ENCODE measurements at regions not wholly inside any gene's neighbourhood (a gene's known extent, or its start where the extent isn't known, plus 50 kb on each side); places are given as distances from the start of the nearest gene placed in this dataset.
A peak's percentile ranks its signal among the peaks of the same experiment; 100 is the strongest.

DNA sequence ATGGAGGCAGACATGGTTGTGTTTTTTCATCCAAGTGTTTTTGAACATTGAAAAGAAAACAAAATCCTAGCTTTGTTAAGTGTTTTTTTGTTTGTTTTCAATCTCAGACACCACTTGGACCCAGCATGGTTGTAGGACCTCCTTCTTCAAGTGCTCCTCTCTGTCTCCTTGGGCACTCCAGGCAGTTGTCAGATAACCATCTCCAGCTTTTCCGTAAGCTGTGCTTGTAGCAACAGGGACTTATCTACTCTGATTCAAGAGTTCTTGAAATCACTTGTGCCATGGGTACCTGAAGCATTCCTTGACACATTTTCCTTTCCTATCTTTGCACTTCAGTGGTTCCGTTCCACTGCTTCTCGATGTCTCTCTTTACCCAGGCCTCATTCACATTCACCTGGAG lies 334.9 kb upstream of the DDX53 start:
- no peak for DNase-seq (ENCODE audit: low read depth)

DNA sequence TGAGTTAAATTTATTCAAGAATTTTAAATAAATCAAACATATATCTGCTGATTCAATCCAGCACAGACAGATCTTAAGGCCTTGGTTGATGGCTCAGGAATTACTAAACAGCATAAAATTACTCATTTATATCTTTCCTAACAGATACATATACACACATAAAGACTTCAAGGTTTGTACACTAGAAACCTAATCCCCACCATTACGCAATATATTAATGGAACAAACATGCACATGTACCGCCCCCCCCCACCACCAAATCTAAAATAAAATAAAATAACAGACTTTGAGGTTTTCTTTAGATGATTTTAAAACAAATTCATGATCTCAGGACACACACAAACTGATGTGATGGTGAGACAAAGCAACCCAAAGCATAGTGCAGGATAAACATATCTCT lies 333.9 kb upstream of the DDX53 start:
- no peak for DNase-seq (ENCODE audit: low read depth)

DNA sequence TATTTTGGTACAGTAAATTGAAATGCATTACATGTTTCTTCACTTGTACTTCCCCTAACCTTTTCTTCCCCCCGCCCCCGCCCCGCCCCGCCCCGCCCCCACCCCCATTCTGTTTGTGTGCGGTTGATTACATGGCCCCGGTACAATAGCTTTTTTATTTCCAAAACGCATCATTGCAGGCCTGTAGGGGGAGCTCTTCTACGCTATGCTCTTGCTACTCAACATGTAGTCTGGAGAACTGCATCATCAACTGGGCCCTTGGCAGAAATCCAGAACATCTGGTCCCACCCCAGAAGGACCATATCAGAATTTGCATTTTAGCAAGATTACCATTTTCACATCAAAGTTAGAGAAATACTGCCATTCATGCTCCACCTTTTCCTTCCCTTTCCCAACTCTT lies 333.3 kb upstream of the DDX53 start:
- DNase-seq (ENCODE audit: low read depth) = no peak

DNA sequence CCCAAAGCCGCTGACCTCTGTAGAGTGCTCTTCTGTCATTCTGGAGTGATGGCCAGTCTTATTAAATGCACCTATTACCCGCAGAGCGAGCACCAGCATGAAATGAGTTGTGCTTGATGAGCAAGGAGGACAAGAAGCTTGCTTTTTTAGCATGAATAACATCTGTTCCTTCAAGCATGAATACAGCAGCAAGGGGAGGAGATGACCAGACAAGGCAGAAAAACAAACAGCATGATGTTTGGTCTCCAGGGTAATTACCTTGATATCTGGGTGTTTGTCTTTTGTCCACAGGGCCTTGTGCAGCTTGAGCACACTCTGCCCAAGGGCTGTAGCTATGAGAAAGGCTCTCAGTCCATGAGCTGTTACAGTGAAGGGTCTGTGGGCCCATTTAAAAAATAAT lies 324.8 kb upstream of the DDX53 start:
- no peak for DNase-seq (ENCODE audit: low read depth)

DNA sequence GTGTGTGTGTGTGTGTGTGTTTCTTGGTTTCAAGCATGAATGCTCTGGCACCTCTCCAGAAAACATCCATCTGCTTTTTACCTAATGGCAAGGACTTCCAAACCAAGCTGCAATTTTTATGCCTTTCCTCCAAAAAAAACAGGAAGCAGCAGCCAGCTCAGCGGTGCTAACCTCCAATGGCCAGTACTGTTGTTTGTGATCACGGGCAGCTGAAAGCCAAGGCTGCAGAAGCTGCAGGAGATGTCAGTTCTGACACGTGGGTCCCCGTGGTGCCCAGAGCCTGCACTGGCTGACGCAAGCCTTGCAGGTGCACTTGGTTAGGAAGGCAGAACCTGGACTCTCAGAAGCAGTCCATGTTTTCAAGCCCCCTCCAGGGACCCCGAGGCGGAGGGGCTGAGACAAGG lies 313.6 kb upstream of the DDX53 start:
- DNase-seq (ENCODE audit: low read depth) = peak; percentile 87

DNA sequence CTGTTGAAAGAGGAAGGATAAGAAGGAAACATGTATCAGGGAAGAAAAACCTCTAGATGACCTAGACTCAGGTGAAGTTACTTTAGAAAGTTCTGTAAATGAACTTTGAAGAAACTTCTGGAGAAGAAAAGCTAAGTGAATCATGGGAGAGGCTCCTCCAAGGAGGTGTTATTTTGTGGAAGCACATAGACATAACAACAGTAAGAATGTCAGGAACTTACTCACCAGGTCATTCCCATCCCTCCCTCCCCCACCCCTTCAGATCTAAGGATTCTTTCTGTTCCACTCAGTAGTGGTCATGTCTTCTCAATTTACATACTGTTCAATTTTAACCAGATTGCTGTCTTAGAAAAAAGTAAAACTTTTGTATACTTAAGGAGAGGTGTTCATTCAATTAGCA lies 310.5 kb upstream of the DDX53 start:
- no peak for DNase-seq (ENCODE audit: low read depth)

DNA sequence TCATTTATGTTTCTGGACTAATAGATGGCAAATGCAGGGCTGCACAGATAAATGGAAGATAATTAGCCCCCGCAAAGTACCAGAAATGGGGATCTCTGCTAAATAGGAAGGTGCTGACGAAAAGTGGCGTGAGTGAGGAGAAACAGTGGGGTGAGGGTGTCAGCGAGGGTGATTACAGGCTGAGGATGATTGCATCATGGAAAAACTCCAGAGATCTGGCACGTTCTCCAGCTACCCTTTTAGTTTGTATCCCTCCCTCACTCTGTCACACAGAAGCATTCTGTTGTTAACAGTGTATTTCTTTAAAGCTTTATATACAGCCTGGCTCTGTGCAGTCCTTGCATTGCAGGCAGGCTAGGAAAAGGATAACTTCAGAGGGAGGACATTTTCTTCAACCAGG lies 309.6 kb upstream of the DDX53 start:
- no peak for DNase-seq (ENCODE audit: low read depth)

DNA sequence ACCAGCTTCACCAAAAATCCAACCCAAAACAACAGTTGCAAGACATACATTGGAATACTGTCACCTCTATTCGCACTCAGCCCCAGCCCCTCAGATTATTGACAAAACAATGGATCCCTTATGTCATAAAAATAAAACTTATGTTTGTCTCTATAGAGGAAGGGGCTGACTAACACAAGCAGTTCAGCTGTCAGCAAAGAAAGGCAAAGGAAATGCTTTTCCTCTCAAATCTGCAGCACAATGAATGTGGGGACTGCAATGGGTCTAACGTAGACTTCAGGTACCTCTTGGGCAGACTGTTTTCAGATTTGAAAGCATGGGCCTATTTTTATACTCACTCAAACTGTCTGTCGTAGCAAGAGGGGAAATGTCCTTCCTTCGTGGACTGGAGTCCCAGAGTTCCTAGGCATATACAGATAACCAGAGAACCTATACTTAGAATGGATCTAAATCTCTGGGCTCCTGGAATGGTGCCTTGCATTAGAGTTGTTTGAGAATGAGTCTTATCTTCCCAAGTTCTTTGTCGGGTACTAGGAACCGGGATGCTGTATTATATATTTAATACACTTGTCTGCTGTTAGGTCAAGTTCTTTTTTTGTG lies 307.7 kb upstream of the DDX53 start:
- no peak for DNase-seq (ENCODE audit: low read depth)

DNA sequence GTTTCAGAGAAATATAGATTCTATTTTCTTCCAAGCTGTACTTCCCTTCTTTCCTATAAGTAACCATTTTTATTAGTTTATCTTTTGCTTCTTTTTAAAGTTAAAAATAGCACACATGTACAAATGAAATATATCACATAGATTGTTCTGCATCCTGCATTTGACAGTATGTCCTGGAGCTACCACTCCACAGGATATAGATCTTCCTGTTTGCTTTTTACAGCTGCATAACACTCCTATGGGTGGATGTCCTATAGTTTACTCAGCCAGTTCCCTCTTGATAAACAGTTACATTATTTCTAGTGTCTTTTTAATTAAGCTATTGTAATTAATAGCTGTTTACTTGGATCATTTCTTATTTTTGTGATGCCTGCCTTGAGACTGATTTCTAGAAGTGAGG lies 301.6 kb upstream of the DDX53 start:
- DNase-seq (ENCODE audit: low read depth) = no peak

DNA sequence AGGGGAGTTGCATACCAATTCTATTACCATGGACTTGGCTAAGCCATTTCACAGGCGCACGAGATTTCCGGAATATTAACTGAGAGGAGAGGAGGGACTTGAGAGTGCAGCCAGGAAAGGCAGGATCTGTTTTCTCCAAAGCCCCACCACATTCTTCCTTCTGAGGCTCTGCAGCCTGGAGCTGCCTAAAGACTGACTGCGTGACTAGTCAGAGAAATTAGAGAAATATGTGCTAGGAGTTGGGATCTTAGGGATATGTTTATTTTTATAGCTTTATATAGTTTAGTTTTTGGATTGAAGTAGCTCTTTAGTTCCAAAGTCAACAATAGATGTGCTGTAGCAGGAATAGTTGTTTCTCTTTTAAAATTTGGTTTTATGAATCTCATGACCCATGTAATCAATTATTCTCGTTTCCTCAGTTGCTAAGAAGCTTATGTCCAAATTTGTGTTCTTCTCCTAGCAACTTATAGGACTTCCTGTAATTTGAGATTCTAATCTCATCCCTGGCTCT lies 300.1 kb upstream of the DDX53 start:
- peak; percentile 87 for DNase-seq (ENCODE audit: low read depth)

DNA sequence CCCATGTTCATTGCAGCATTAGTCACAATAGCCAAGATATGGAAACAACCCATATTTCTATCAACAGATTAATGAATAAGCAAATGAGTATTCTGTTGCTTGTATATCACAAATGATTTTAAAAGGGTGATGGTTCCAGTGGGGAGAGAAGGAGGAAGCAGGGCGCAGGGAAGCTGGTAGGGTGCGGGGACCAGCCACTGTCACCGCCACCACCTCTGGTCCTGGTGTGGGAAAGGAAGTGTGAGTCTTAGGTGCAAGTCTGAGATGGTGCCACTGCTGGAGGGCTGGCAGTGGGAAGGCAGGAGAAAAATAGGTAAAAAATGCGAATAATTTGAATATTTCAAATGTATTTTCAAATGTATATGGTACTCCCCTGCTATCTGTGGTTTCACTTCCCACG lies 286.8 kb upstream of the DDX53 start:
- DNase-seq (ENCODE audit: low read depth) = no peak

DNA sequence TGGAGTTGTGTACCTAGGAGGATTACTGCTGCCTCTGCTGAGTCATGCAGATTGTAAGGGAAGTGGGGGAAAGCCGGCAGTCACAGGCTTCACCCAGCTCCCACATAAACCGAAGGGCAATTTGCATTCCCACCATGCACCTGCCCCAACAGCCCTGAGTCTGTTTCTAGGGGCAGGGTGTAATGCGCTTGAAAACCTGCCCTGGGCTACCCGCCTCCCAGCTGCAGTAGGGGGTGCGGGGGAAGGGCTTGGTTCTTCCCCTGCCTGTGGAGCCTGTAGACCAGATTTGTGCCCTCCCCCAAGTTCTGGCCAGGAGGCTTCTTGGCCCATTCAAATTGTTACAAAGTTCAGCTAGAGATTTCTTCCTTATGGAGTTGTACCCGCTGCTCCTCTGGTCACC lies 269.2 kb upstream of the DDX53 start:
- DNase-seq (ENCODE audit: low read depth) = no peak

DNA sequence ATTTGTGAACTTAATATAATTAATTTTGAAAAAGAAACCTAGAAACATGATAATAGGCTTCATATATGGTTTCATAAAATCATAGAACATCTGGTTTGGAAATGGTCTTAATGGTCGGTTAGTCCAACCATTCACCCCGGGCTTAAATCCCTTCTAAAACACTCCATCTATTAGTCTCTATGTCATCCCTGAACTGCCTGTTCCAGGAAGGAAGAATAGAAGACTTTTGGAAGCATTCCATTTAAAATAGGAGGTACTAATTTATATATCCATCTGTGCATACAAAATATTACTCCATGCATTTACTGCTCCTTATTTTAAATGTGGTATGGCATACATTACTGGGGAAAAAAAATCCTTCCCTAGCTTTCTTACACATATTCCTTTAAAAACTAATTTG lies 262.2 kb upstream of the DDX53 start:
- DNase-seq (ENCODE audit: low read depth) = no peak

DNA sequence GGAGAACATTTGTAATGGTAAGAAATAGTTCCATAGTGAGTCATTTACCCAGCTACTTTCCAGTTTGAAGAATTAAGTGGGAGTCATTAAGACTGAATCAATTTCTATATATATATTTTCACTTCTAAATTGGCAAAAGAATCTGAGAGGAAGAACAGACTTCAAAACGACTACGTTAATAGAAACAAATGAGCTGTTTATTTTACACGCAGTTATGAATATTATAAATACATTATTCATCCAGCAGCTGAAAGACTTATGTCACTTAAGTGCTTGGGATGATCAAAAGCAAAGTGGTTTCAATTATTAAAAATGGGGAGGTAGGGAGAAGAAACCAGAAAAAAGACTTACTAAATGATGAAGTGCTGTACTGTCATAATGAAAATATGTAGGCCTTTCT lies 260.5 kb upstream of the DDX53 start:
- no peak for DNase-seq (ENCODE audit: low read depth)

DNA sequence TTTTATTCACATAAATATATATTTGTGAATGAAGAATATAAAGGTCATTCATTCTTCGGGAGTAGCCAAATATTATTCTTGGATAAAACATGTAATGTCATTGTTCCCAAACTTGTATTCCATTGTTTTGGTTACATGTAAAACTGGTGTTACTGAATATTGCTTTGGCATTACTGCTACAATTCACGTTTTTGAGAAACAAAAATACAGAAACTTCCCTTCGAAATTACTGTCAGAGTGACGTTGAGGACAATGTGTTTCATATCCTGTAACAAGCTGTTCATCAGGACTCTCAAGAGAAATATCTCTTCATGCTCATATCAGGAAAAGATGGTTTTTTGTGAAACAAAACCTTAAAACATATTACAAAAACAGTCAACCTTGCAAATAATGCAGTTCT lies 258.9 kb upstream of the DDX53 start:
- no peak for DNase-seq (ENCODE audit: low read depth)

DNA sequence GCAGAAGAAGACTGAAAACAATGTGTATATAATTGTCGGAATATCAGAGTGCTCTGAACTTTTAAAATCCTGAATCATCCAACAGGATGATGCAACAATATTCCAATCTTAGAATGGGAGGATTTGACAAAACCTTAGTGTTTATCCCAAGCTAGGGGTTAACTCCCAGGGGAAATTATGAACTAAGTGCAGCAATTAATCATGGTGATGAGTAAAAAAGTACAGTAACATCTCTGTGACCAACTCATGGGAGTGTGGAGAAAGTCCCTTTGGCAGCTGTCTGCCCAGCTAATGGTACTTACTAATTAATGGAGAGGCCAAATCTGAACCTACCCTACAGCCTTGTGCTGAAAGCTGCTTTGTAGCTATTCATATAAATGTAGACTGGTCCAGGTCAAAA lies 257.6 kb upstream of the DDX53 start:
- DNase-seq (ENCODE audit: low read depth) = peak; percentile 64

DNA sequence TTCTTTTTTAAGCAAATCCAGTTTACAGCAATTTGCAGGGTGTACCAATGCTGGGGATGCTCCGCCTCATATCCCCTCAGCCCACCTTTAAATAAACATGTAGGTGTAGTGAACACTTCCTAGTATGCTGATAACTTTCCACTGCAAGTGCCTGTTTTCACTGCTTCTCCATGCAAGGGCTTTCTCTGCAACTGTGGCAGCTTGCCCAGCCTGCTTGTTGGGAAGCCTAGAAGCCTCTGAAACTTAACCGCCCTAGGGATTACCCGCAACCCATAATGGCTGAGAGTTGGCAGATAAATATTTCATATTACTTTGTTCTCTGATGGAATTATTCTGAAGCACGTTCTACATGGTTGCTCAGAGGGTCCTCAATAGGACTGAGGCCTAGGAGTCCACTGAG lies 253.7 kb upstream of the DDX53 start:
- peak; percentile 1 for DNase-seq (ENCODE audit: low read depth)

DNA sequence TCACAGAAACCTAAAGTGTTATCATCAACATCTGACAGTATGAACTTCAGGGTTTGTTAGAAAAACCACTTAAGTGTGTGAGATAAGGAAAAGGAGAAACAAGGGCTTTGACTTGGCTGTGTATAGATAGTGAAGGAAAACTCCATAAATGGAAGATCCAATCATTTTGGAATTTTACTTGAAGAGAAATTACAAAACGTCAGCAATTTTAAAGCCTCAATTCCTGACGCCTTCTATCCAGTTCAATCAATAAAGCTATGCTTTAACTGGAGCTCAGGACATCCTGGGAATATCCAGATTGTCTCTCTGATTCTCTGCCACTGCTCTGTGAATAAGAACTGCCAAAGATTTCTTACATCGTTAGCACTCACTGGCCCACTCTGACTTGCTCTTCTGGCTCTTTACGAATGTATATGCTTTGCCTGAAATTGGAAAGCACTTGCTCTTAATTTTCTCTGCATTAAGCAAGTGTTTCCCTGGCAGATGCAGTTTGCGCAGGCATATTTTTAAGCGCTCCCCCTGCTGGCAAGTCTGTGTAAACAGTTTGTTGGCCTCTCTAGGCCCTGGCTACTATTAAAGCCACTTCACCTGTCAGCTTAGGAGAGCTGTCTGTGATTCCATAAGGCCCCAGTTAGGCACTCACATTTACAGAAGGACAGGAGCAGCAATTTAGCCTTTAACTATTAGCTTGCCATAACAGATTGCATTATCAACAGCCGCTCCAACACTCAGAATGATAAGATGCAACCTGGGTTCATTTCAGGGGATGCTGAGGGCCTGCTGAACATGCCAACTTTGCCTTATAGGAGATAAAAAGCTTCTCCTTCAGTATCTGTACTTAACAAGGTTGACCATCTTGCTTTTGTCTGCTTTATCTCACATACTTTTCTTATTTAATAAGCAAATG lies 251.4 kb upstream of the DDX53 start:
- peak; percentile 10 for DNase-seq (ENCODE audit: low read depth)

DNA sequence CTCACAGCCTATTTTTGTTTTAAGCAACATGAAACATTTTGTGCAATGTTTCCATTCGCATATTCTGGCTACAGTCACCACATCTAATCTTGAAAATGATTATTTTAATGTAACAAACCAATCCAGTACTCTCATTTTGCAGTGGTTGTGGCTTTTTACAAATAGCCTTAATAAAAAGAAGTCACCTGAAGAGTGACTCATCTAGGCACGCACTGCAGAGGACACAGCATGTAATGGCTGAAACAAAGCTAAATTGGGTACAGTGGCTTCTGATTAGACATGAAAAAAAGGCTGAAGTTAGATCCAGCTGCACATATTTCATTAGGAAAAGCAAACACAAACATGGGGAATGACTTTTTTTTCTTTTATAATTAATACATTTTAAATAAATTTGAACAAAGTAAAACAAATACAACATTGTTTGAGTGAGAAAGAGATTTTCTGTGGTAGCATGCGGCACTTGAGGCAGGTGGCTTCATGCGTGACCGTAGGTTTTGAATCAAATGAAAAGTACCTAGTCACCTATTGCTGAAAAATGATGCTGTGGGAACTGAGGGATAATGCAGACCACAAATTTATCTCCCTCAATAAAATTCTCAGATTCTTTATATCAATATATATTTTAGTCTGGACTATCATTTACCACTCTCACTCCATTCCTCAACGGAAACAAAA lies 240.8 kb upstream of the DDX53 start:
- no peak for DNase-seq (ENCODE audit: low read depth)

DNA sequence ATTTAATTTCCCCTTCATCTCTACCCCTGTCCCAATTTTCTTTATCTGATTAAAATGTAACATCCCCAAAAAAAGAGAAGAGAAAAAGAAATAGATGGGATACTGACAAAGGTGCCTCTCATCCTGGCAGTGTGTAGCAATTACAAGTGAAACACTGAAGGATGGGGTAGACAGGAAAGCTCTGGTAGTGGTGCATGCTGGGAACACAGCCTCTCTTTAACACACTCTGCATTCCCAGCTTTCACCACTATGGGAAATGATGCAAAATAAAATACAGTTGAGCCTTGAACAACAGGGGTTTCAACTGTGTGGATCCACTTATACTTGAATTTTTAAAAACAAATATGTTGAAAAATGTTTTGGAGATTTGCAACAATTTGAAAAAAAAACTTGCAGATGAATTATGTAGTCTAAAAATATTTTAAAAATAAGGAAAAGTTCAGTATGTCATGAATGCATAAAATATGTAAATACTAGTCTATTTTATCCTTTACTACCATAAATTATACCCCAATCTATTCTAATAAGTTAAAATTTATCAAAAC lies 239.2 kb upstream of the DDX53 start:
- no peak for DNase-seq (ENCODE audit: low read depth)

DNA sequence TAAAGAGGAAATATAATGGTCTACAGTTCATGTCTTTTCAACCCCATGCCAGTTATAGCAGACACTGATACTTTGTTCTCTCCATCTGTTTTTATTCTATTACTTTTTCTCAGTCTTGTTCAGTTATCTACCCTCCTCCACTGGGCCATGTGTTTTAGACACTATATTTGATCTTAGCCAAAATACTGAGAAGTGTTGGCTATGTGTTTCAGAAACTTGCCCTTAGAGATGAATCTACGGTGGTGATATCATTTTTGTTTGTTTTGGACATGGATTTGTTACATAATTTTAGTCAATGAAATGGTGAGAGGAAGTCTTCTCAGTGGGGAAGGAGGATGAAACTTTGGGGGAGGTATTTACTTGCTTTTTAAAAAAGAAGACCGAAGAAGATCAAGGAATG lies 211.5 kb upstream of the DDX53 start:
- DNase-seq (ENCODE audit: low read depth) = no peak

DNA sequence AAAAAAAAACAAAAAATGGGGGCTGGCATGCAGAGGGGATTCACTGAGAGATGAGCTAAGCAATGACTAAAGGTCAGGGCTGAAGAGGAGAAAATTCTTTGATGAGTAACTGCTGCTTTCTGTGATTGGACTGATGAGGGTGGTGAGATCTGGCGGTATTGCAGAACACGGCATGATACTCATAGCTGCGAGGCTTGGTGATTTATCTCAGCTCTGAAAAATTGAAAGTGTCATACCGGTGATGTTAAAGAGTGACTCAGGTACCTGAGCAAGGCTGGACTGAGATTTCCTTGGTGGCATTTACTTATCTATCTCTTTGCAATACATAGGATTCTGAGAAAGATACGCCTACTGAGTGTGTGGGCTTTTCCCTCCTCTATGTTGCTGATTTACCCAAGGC lies 204.1 kb upstream of the DDX53 start:
- DNase-seq (ENCODE audit: low read depth) = no peak

DNA sequence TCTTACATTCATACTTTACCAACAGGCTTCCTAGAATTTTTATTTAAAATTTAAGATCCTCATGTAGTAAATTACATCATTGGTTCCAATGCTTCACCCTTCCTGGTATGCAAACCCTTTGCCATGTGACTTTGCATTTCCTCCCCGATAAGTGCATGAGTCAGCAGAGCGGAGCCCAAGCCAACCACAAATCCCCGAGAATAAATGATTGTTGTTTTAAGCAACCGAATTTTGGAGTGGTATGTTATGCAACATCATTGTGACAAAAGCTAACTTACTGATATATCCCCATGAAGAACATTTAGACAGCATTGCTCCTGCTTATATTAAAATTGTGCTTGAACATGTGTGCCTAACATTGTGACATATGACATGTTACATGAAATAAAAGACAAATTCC lies 199.4 kb upstream of the DDX53 start:
- peak; percentile 71 for DNase-seq (ENCODE audit: low read depth)

All from fibroblast of gingiva (primary cell).